ENCODE measurements at regions not wholly inside any gene's neighbourhood (a gene's known extent, or its start where the extent isn't known, plus 50 kb on each side); places are given as distances from the start of the nearest gene placed in this dataset.

- H3K9me3 Mint-ChIP-seq = no peaks in the 10 kb centered on the region
- no peaks in the 10 kb centered on the region for H3K4me1 Mint-ChIP-seq (ENCODE audit: low read depth)
- no peak for ATAC-seq
- no peak overlapping the region for H3K4me3 Mint-ChIP-seq
- H3K36me3 Mint-ChIP-seq (ENCODE audit: insufficient read depth) = no peaks in the 10 kb centered on the region
- no peak for DNase-seq
- H3K27me3 Mint-ChIP-seq (ENCODE audit: low read depth) = no peaks in the 10 kb centered on the region
These were observed 121.1 kb downstream of the PDCD6IP start for GRCh38 chr3:33919312-33920120.

DNA sequence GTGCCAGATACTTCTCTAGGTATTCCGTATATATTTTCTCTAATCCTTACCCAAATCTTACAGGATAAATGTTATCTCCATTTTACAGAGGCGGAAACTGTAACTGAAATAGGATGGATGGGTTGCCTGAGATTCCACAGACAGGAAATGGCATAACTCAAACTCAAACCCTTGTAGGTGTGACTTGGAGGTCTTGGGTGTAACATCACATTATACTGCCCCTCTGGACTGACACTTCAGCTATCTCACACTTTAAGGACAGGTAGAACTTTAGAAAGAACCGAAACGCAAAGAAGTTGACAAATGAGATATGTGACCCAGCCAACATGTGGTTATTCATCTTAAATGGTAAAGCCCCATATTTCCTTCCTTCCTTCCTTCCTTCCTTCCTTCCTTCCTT lies 122.1 kb downstream of the PDCD6IP start:
- DNase-seq (no peak), ATAC-seq (no peak)
- no peaks in the 10 kb centered on the region for H3K36me3 Mint-ChIP-seq (ENCODE audit: insufficient read depth)
- H3K4me1 Mint-ChIP-seq (ENCODE audit: low read depth) = no peaks in the 10 kb centered on the region
- H3K9me3 Mint-ChIP-seq = no peaks in the 10 kb centered on the region
- no peak overlapping the region for H3K4me3 Mint-ChIP-seq
- no peaks in the 10 kb centered on the region for H3K27me3 Mint-ChIP-seq (ENCODE audit: low read depth)

GRCh38 chr3:33921608-33922007 lies 123.2 kb downstream of the PDCD6IP start:
- no peak overlapping the region for H3K4me3 Mint-ChIP-seq
- H3K36me3 Mint-ChIP-seq (ENCODE audit: insufficient read depth) = no peaks in the 10 kb centered on the region
- no peak for ATAC-seq
- no peaks in the 10 kb centered on the region for H3K27me3 Mint-ChIP-seq (ENCODE audit: low read depth)
- H3K9me3 Mint-ChIP-seq = no peaks in the 10 kb centered on the region
- DNase-seq = no peak
- H3K4me1 Mint-ChIP-seq (ENCODE audit: low read depth) = no peaks in the 10 kb centered on the region

DNA sequence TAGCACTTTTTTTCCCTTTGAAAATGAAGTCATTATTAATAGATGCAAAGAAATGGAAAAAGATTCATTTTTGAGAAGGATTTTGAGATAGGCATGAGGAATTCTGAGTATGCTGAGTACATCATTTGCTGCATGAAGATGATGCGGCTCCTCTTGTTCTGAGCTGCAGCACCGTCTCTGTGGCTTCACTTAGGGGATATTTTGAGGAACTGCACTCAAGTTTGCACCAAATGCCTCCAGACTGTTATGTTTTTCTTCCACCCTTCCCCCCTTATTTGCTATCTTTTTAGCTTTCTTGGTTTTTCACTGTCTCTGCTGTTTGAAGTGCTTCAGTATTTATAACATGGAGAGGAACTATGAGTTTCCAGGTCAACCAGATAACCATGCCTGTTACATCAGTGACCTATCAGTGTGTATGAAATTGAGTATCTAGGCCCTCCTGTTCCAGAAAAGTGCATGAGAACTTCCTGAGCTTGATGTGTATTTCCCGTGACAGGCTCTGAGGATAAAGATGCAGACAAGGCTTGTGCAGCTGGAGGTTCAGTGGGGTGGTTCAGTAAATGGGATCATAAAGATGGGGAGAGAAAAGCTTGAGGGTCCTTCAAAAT lies 128.7 kb downstream of the PDCD6IP start:
- Mint-ChIP-seq H3K27me3 (ENCODE audit: low read depth) (no peaks in the 10 kb centered on the region), H3K9me3 (no peaks in the 10 kb centered on the region), H3K4me3 (no peak overlapping the region), H3K4me1 (ENCODE audit: low read depth) (no peaks in the 10 kb centered on the region), H3K36me3 (ENCODE audit: insufficient read depth) (no peaks in the 10 kb centered on the region)
- DNase-seq (no peak), ATAC-seq (no peak)

DNA sequence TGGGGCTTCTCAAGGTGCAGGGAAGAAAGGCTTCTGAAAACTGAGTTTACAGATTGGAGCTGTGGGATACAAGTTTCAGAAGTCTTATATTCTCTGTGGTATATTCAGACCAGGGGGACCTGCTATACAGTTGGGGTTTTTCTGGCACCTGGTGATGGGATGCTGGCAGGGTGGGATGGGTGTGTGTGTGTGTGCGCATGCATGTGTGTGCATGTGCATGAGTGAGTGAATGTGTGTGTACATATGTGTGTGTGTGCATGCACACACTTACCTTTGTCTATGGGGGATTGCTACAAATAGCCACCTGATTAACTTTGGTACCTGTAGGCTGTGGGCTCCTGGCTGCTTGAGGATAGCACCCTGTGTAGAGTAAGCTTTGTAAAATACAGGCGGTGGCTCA lies 131.4 kb downstream of the PDCD6IP start:
- Mint-ChIP-seq H3K36me3 (ENCODE audit: insufficient read depth) (no peaks in the 10 kb centered on the region), H3K27me3 (ENCODE audit: low read depth) (no peaks in the 10 kb centered on the region)

DNA sequence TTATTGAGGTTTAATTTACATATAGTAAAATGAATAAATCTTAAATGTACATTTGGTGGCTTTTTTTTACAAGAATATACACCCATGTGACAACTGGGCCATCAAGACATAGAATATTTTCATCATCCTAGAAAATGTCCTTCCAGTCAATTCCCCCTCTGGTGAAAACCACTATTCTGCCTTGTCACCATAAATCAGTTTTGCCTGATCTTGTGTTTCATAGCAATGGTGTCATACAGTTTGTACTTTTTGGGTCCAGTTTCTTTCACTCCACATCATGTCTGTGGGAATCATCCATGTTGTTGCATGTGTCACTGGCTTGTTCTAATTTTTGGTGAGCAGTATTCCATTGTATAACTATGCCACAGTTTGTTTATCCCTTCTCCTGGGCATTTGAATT lies 133.1 kb downstream of the PDCD6IP start:
- DNase-seq = no peak
- no peaks in the 10 kb centered on the region for H3K4me1 Mint-ChIP-seq (ENCODE audit: low read depth)
- H3K27me3 Mint-ChIP-seq (ENCODE audit: low read depth) = no peaks in the 10 kb centered on the region
- no peak for ATAC-seq
- no peaks in the 10 kb centered on the region for H3K9me3 Mint-ChIP-seq
- H3K4me3 Mint-ChIP-seq = no peak overlapping the region
- H3K36me3 Mint-ChIP-seq (ENCODE audit: insufficient read depth) = no peaks in the 10 kb centered on the region

More for the DNA sequence above, 131.4 kb downstream of the PDCD6IP start:
- no peak overlapping the region for H3K4me3 Mint-ChIP-seq
- H3K9me3 Mint-ChIP-seq = no peaks in the 10 kb centered on the region
- no peak for DNase-seq
- ATAC-seq = no peak
- H3K4me1 Mint-ChIP-seq (ENCODE audit: low read depth) = no peaks in the 10 kb centered on the region

GRCh38 chr3:33932010-33932764 lies 133.8 kb downstream of the PDCD6IP start:
- no peaks in the 10 kb centered on the region for H3K27me3 Mint-ChIP-seq (ENCODE audit: low read depth)

DNA sequence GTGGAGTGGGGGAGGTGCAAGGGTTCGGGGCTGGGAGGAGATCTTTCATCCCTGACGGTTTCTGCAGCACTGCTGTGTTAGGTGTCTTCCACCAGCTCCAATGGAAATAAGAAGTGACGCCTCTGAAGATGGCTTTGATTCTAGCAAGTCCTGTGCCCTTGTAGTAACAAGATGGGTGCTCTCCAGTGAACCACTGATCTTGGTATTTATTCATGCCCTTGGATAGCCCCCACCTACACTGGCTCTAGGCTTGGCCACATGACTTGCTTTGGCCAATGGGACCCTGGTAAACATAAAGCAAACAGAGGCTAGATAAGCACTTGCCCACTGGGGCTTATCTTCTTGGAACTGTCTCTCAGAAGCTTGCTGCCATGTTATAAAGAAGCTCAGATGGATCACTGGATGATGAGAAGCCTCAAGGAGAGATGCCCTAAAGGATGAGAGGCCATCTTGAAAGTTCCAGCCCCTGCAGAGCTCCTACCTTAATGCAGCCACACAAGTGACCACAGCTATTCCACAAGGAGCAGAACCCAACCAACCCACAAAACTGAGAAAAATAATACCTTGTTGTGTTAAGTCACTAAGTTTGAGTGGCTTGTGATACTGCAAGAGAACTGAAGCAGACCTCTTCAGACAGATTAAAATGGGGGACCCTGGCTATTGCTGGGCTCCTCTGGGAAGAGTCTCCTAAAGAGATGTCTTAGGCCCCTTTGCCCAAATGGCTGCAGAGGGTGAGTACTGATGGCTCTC lies 137.9 kb downstream of the PDCD6IP start:
- no peak for DNase-seq
- no peak overlapping the region for H3K4me3 Mint-ChIP-seq
- H3K4me1 Mint-ChIP-seq (ENCODE audit: low read depth) = no peaks in the 10 kb centered on the region
- no peak for ATAC-seq
- H3K36me3 Mint-ChIP-seq (ENCODE audit: insufficient read depth) = no peaks in the 10 kb centered on the region
- H3K27me3 Mint-ChIP-seq (ENCODE audit: low read depth) = no peaks in the 10 kb centered on the region
- H3K9me3 Mint-ChIP-seq = no peaks in the 10 kb centered on the region

More at GRCh38 chr3:33932010-33932764, 133.8 kb downstream of the PDCD6IP start:
- no peak for ATAC-seq
- Mint-ChIP-seq H3K9me3 (no peaks in the 10 kb centered on the region), H3K4me3 (no peak overlapping the region), H3K36me3 (ENCODE audit: insufficient read depth) (no peaks in the 10 kb centered on the region), H3K4me1 (ENCODE audit: low read depth) (no peaks in the 10 kb centered on the region)
- DNase-seq = no peak

DNA sequence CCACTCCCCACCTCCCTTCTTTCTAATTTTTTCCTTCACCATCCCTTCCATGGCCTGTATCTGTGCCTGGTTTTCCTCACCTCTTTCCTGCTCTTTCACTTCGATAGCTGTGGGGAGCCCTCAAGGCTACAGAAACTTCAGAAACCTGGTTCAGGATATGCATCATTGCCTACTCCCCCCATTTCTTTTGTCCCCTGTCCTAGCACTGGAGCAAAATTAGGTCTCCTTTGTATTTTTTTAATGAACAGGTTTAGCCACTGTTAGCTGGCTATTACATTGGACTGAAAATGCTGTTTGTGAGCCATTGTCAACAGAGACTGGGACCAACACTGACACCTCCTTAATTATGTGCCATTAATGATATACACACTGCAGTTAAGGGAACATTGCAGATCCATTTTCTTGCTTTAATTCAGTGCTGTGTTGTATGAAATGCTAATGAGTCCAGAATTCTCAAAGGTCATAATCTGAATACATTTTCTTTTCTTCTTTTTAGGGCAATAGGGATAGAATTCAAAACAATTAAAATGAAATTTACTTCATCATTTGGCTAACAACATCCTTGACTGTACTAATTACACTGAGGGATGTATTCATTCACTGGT lies 138.6 kb downstream of the PDCD6IP start:
- Mint-ChIP-seq H3K36me3 (ENCODE audit: insufficient read depth) (no peaks in the 10 kb centered on the region), H3K4me3 (no peak overlapping the region), H3K27me3 (ENCODE audit: low read depth) (no peaks in the 10 kb centered on the region), H3K9me3 (no peaks in the 10 kb centered on the region), H3K4me1 (ENCODE audit: low read depth) (no peaks in the 10 kb centered on the region)
- DNase-seq (no peak), ATAC-seq (no peak)

DNA sequence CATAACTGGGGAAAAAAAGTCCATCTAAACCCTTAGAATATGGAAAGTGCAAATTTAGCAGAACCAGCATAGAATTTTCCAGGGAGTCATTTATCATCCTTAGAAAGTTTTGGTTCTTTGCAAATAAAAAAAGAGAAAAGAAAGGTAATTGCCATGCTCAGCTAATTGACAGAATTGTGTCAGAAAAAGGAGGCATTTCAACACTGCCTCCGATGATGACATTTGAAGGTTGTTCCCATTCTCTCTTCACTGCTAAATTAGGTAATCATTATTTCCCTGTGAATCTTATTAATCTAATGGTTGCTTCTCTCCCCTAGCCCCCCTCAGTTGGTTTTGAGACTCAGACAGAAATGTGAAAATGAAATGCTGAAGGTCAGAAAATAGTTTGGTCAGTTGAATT lies 139.2 kb downstream of the PDCD6IP start:
- Mint-ChIP-seq H3K4me3 (no peak overlapping the region), H3K9me3 (no peaks in the 10 kb centered on the region), H3K36me3 (ENCODE audit: insufficient read depth) (no peaks in the 10 kb centered on the region), H3K4me1 (ENCODE audit: low read depth) (no peaks in the 10 kb centered on the region), H3K27me3 (ENCODE audit: low read depth) (no peaks in the 10 kb centered on the region)
- DNase-seq (no peak), ATAC-seq (no peak)

DNA sequence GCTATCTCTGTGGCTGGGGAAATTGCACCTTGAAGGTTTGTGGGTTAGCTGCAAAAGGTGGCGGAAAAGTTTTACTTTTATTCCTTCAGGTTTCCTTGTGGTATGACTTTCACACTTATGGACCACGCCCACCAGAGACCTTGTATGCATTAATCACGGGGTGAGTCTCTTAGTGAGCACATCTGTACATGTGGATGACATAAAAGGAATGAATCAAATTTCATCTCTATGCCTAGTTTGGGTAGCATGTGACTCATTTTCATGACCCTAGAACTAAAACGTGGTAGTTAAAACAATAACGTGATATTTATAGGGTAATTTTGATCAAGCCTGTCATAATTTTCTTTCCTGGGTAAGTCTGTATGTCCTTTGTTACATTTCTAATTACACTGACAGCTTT lies 141.7 kb downstream of the PDCD6IP start:
- H3K27me3 Mint-ChIP-seq (ENCODE audit: low read depth) = no peaks in the 10 kb centered on the region
- no peaks in the 10 kb centered on the region for H3K9me3 Mint-ChIP-seq
- no peaks in the 10 kb centered on the region for H3K36me3 Mint-ChIP-seq (ENCODE audit: insufficient read depth)
- H3K4me1 Mint-ChIP-seq (ENCODE audit: low read depth) = no peaks in the 10 kb centered on the region
- H3K4me3 Mint-ChIP-seq = no peak overlapping the region
- DNase-seq (no peak), ATAC-seq (no peak)

GRCh38 chr3:33940736-33941135 lies 142.3 kb downstream of the PDCD6IP start:
- Mint-ChIP-seq H3K9me3 (no peaks in the 10 kb centered on the region), H3K4me1 (ENCODE audit: low read depth) (no peaks in the 10 kb centered on the region)

DNA sequence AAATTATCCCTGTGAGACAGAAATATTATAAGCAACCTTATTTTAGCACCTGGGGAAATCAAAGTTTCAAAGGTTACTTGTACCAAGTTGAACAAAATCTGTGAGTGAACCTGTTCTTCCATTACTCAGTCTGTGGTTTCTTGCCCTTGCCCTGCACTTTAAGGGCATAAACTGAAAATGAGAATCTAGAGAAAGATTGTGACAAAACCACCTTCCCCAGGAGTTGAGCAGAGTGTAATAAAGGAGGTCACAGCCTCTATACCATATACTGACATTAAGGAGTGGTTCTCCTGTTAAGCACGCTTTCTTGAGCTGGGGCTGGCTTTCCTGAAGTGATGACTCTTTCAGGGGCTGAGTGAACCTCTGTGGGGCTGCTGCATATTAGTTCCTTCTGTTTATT lies 143.4 kb downstream of the PDCD6IP start:
- no peak overlapping the region for H3K4me3 Mint-ChIP-seq
- H3K4me1 Mint-ChIP-seq (ENCODE audit: low read depth) = no peaks in the 10 kb centered on the region
- no peaks in the 10 kb centered on the region for H3K9me3 Mint-ChIP-seq
- ATAC-seq = peak; percentile 35 to 48
- DNase-seq = no peak
- no peaks in the 10 kb centered on the region for H3K27me3 Mint-ChIP-seq (ENCODE audit: low read depth)
- no peaks in the 10 kb centered on the region for H3K36me3 Mint-ChIP-seq (ENCODE audit: insufficient read depth)

More at GRCh38 chr3:33940736-33941135, 142.3 kb downstream of the PDCD6IP start:
- H3K36me3 Mint-ChIP-seq (ENCODE audit: insufficient read depth) = no peaks in the 10 kb centered on the region
- H3K27me3 Mint-ChIP-seq (ENCODE audit: low read depth) = no peaks in the 10 kb centered on the region
- H3K4me3 Mint-ChIP-seq = no peak overlapping the region
- DNase-seq = no peak
- ATAC-seq = no peak
